WTC11 (cell line): ENCODE measurements at regions not wholly inside any gene's neighbourhood (a gene's known extent, or its start where the extent isn't known, plus 50 kb on each side); places are given as distances from the start of the nearest gene placed in this dataset.
A peak's percentile ranks its signal among the peaks of the same experiment; 100 is the strongest.

Experiments
- ATAC-seq: fragments of 200-7000 bp; cut with Tn5 transposase; 2 replicates; pipeline ENCODE4 v1.10.0; 2021; ENCODE audit warnings: mild to moderate bottlenecking, moderate library complexity
- CTCF ChIA-PET: fragments of 300-600 bp; sonication (Branson Sonifier 250); formaldehyde crosslinking; loops from one replicate; lab custom pipeline; 2021; ENCODE audit warnings: antibody characterized with exemption; lab: Charles Lee
- POLR2A ChIA-PET: fragments of 350-600 bp; sonication (Branson Sonifier 250); formaldehyde crosslinking; loops from one replicate; lab custom pipeline; 2021; ENCODE audit warnings: antibody characterized with exemption; lab: Charles Lee
- DNase-seq: peaks from one replicate; pipeline ENCODE4 v3.0.0; 2021; ENCODE audit warnings: low spot score
- H3K27ac Mint-ChIP-seq: 2 replicates; pipeline ENCODE4 v1.8.0; 2021; ENCODE audit warnings: mixed read lengths
- H3K27me3 Mint-ChIP-seq: 2 replicates; pipeline ENCODE4 v1.8.0; 2021; ENCODE audit warnings: low read depth, mild to moderate bottlenecking, moderate library complexity, mixed read lengths
- H3K36me3 Mint-ChIP-seq: 2 replicates; pipeline ENCODE4 v1.8.0; 2021; ENCODE audit warnings: mixed read lengths
- H3K4me1 Mint-ChIP-seq: 2 replicates; pipeline ENCODE4 v1.8.0; 2022; ENCODE audit warnings: mixed read lengths
- H3K4me3 Mint-ChIP-seq: 2 replicates; pipeline ENCODE4 v1.8.0; 2021; ENCODE audit warnings: mild to moderate bottlenecking, moderate library complexity, mixed read lengths
- H3K9me3 Mint-ChIP-seq: 2 replicates; pipeline ENCODE4 v1.8.0; 2021; ENCODE audit warnings: mixed read lengths
- ARID4B ChIP-seq: sonication (generic); formaldehyde crosslinking; IDR thresholded peaks from 2 replicates; pipeline ENCODE4 v1.8.0; 2023; ENCODE audit warnings: missing genetic modification reagents, mild to moderate bottlenecking, borderline replicate concordance
- CDX4 ChIP-seq: fragments of 250-450 bp; sonication (Bioruptor Pico); IDR thresholded peaks from 2 replicates; pipeline ENCODE4 v1.9.0; 2021; ENCODE audit warnings: moderate library complexity, mild to moderate bottlenecking, inconsistent platforms, borderline replicate concordance
- CTCF ChIP-seq: fragments of 200-600 bp; IDR thresholded peaks from 2 replicates; pipeline ENCODE4 v1.8.0; 2022; ENCODE audit warnings: antibody characterized with exemption
- IRF1 ChIP-seq: sonication (generic); formaldehyde crosslinking; IDR thresholded peaks from 2 replicates; pipeline ENCODE4 v1.8.0; 2023; ENCODE audit warnings: missing genetic modification reagents
- JUN ChIP-seq: sonication (generic); formaldehyde crosslinking; IDR thresholded peaks from 2 replicates; pipeline ENCODE4 v1.8.0; 2023; ENCODE audit warnings: mild to moderate bottlenecking, missing genetic modification reagents
- MXD4 ChIP-seq: fragments of 250-450 bp; sonication (Bioruptor Pico); IDR thresholded peaks from 2 replicates; pipeline ENCODE4 v1.8.0; 2021; ENCODE audit warnings: mild to moderate bottlenecking, moderate library complexity, borderline replicate concordance
- NR3C1 ChIP-seq: sonication (generic); formaldehyde crosslinking; conservative IDR thresholded peaks from 2 replicates; pipeline ENCODE4 v1.8.1; 2023; ENCODE audit warnings: low read depth, mild to moderate bottlenecking, missing genetic modification reagents
- PREB ChIP-seq: sonication (generic); formaldehyde crosslinking; IDR thresholded peaks from 2 replicates; pipeline ENCODE4 v1.8.1; 2022; ENCODE audit warnings: mild to moderate bottlenecking, missing genetic modification reagents, moderate library complexity, borderline replicate concordance
- PRRX2 ChIP-seq: fragments of 250-450 bp; sonication (Bioruptor Pico); IDR thresholded peaks from 2 replicates; pipeline ENCODE4 v1.8.0; 2021; ENCODE audit warnings: mild to moderate bottlenecking
- RELA ChIP-seq: sonication (generic); formaldehyde crosslinking; IDR thresholded peaks from 2 replicates; pipeline ENCODE4 v1.8.1; 2022; ENCODE audit warnings: missing genetic modification reagents, mild to moderate bottlenecking, borderline replicate concordance
- SMAD3 ChIP-seq: sonication (generic); formaldehyde crosslinking; IDR thresholded peaks from 2 replicates; pipeline ENCODE4 v1.8.0; 2022; ENCODE audit warnings: missing genetic modification reagents, mild to moderate bottlenecking, borderline replicate concordance
- STAT6 ChIP-seq: sonication (generic); formaldehyde crosslinking; conservative IDR thresholded peaks from 2 replicates; pipeline ENCODE4 v1.8.1; 2023; ENCODE audit warnings: mild to moderate bottlenecking, low read depth, missing genetic modification reagents, moderate library complexity
- TEAD1 ChIP-seq: sonication (generic); formaldehyde crosslinking; IDR thresholded peaks from 2 replicates; pipeline ENCODE4 v1.8.0; 2022; ENCODE audit warnings: mild to moderate bottlenecking, missing genetic modification reagents
- TP53 ChIP-seq: sonication (generic); formaldehyde crosslinking; IDR thresholded peaks from 2 replicates; pipeline ENCODE4 v1.8.1; 2023; ENCODE audit warnings: mild to moderate bottlenecking, missing genetic modification reagents
- USF2 ChIP-seq: sonication (generic); formaldehyde crosslinking; IDR thresholded peaks from 2 replicates; pipeline ENCODE4 v1.8.1; 2023; ENCODE audit warnings: mild to moderate bottlenecking, missing genetic modification reagents, moderate library complexity
- ZNF232 ChIP-seq: sonication (generic); formaldehyde crosslinking; IDR thresholded peaks from 2 replicates; pipeline ENCODE4 v1.8.0; 2022; ENCODE audit warnings: mild to moderate bottlenecking, missing genetic modification reagents

- TF ChIP-seq PREB (no peak), MXD4 (no peak)
Measured at GRCh38 chr7:17103984-17104383, 194.5 kb upstream of the AHR start (continued).

GRCh38 chr7:17104419-17104818 is 194.0 kb upstream of the AHR start:
- CTCF ChIA-PET: no interaction called here
- no peak overlapping the region for H3K4me3 Mint-ChIP-seq

GRCh38 chr7:17105701-17106100 is 192.8 kb upstream of the AHR start:
- peaks cover 4% of the 10 kb centered on the region; the same call in 1 of the 2 replicates for H3K36me3 Mint-ChIP-seq
- ChIA-PET CTCF (no interaction called here), POLR2A (no interaction called here)
- no peak for DNase-seq
- H3K9me3 Mint-ChIP-seq: peaks cover 13% of the 10 kb centered on the region
- no peak for TF ChIP-seq CTCF
- TF ChIP-seq NR3C1 (CRISPR knock-in tag): no peak
- no peak for TF ChIP-seq PRRX2
- TF ChIP-seq ZNF232: no peak
- ATAC-seq: no peak
- H3K27me3 Mint-ChIP-seq: no peaks in the 10 kb centered on the region; the same call in 1 of the 2 replicates
- H3K4me3 Mint-ChIP-seq: no peak overlapping the region
- H3K4me1 Mint-ChIP-seq: peaks cover 41% of the 10 kb centered on the region
- H3K27ac Mint-ChIP-seq: no peak overlapping the region

More at GRCh38 chr7:17104419-17104818, 194.0 kb upstream of the AHR start:
- Mint-ChIP-seq H3K27me3 (no peaks in the 10 kb centered on the region; the same call in 1 of the 2 replicates), H3K9me3 (peaks cover 13% of the 10 kb centered on the region), H3K4me1 (peaks cover 41% of the 10 kb centered on the region), H3K27ac (no peak overlapping the region), H3K36me3 (peaks cover 4% of the 10 kb centered on the region; the same call in 1 of the 2 replicates)
- ATAC-seq (no peak), DNase-seq (no peak)
- POLR2A ChIA-PET: no interaction called here
- TF ChIP-seq SMAD3 (CRISPR knock-in tag): no peak
- no peak for TF ChIP-seq STAT6
- TF ChIP-seq ZNF232: no peak

GRCh38 chr7:17108049-17108584 is 190.3 kb upstream of the AHR start:
- Mint-ChIP-seq H3K9me3 (peaks cover 5% of the 10 kb centered on the region; the same call in 1 of the 2 replicates), H3K27ac (0 out of 2 replicates have a peak overlapping the region, but pooled peaks have one; percentile 16), H3K4me1 (peaks cover 30% of the 10 kb centered on the region), H3K27me3 (no peaks in the 10 kb centered on the region), H3K36me3 (no peaks in the 10 kb centered on the region), H3K4me3 (no peak overlapping the region)
- ChIA-PET CTCF (no interaction called here), POLR2A (no interaction called here)
- DNase-seq (no peak), ATAC-seq (no peak)
- TF ChIP-seq RELA (no peak), CDX4 (CRISPR knock-in tag) (no peak), ARID4B (no peak), JUN (CRISPR knock-in tag) (no peak), TEAD1 (CRISPR knock-in tag) (no peak), IRF1 (no peak), USF2 (no peak), TP53 (CRISPR knock-in tag) (no peak)
